Right cardiac atrium (tissue), 5 donors: ENCODE measurements at regions not wholly inside any gene's neighbourhood (a gene's known extent, or its start where the extent isn't known, plus 50 kb on each side); places are given as distances from the start of the nearest gene placed in this dataset.

Experiments used
- ATAC-seq, 2 donors: fragments of 200-7000 bp; cut with Tn5 transposase; one replicate each; pipeline versions ENCODE4 v1.8.0 to v1.9.1; 2020; ENCODE audit warnings: moderate library complexity in 2 of 2, mild to moderate bottlenecking in 1 of 2
- DNase-seq, 3 donors: peaks; one replicate each; pipeline ENCODE4 v3.0.0-alpha.2; 2020
- H3K27ac ChIP-seq: one replicate; pipeline ENCODE4 v1.5.1; 2013; ENCODE audit warnings: mild to moderate bottlenecking, low read length, control low read depth, moderate library complexity
- H3K27me3 ChIP-seq: one replicate; pipeline ENCODE4 v1.6.1; 2013; ENCODE audit not compliant: control insufficient read depth, insufficient read depth
- H3K4me1 ChIP-seq: one replicate; pipeline ENCODE4 v1.6.1; 2013; ENCODE audit warnings: low read length; ENCODE audit not compliant: control insufficient read depth, insufficient read depth
- H3K4me3 ChIP-seq: one replicate; pipeline ENCODE4 v1.5.1; 2013; ENCODE audit warnings: low read length, control low read depth
- H3K9me3 ChIP-seq: one replicate; pipeline ENCODE4 v1.6.1; 2013; ENCODE audit warnings: low read length; ENCODE audit not compliant: control insufficient read depth
- WGBS: extraction: QIAGEN DNeasy Blood & Tissue Kit; methylation state at CpG from one replicate; pipeline ENCODE4 v1.1.7; 2013; 5-methylcytosine and 5-hydroxymethylcytosine counted together
- intact Hi-C, 4 donors: fragments of 100-400 bp; cut with DNase I; formaldehyde crosslinking; loops; one replicate each; pipeline versions ENCODE4 v1.11.0 to v1.14.0; 2022 to 2023
- donor health status: healthy with polysubstance abuse.
- donor health status: DM: no; HTN: yes; CAD: no.
- donor health status: DM: no; HTN: no; CAD: no.
- donor health status: DM: no; HTN: yes; CAD: no; lungs with severe emphysema.
- donor health status: DM: yes; HTN: yes; CAD: no.

DNA sequence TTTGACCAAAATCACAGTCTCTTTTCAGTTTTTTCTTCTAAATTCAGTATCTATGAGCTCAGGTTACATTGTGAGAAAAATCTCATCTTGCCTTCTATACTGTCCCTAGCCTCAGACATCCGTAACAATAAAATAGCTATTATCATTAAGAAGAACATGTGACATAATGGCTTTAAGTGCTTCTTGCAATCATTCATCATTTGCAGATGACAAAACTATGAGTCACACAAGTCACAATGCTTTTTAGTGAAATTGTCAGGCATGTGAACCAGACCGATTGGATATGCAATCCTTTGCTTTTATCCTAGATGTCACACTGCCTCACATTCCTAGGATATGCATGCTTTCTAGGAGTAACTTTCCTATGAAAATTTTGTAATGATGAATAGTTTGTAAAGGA lies 313.1 kb downstream of the SLC6A15 start:
- Histone ChIP-seq H3K9me3 (no peaks in the 10 kb centered on the region), H3K27ac (no peak overlapping the region), H3K27me3 (no peaks in the 10 kb centered on the region), H3K4me1 (no peaks in the 10 kb centered on the region), H3K4me3 (no peak overlapping the region)
- ATAC-seq (no peak), DNase-seq (no peak)
- WGBS, result 47% methylated on average over 2 of the region's 2 CpGs
- intact Hi-C loops, result no loop called here

- Histone ChIP-seq H3K4me1 (no peaks in the 10 kb centered on the region), H3K27ac (no peak overlapping the region), H3K27me3 (no peaks in the 10 kb centered on the region), H3K9me3 (no peaks in the 10 kb centered on the region), H3K4me3 (no peak overlapping the region)
- intact Hi-C loops, result no loop called here
- no peak for DNase-seq
- no peak for ATAC-seq
- WGBS, result 88% methylated on average over 2 of the region's 2 CpGs
Measured at GRCh38 chr12:84596266-84596665, 316.3 kb downstream of the SLC6A15 start.

GRCh38 chr12:84594157-84594556 lies 318.4 kb downstream of the SLC6A15 start:
- DNase-seq, result no peak
- intact Hi-C loops, result no loop called here
- H3K4me3 ChIP-seq, result no peak overlapping the region
- H3K27ac ChIP-seq, result no peak overlapping the region
- no peaks in the 10 kb centered on the region for H3K4me1 ChIP-seq
- H3K27me3 ChIP-seq, result no peaks in the 10 kb centered on the region
- no peak for ATAC-seq
- 67% methylated on average over 6 of the region's 6 CpGs for WGBS
- no peaks in the 10 kb centered on the region for H3K9me3 ChIP-seq

DNA sequence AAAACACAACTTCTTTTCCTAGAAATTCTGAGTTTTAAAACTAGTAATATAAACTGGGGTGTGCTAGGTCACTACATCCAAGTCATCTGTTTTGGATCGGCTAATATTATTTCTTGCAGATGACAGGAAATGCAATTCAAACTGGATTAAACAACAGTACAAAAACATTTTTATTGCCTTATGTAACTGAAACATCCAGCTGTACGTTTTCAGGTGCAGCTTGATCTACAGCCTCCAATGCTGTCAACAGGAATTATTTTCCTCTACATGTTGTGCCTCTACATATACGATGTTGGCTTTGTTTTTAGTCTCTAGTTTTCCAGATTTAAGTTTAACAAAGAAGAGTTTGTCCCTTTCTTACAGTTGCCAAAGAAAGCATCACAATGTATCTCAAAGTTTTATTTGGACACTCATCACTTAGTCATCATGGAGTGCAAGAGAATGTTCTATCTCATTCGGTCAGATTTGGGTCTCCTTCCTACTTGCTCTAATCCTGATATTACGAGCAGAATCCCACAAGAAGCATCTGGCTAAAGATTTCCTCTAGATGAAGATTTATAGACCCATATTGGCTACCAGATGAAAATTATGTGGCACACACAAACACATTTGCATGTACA lies 326.7 kb downstream of the SLC6A15 start:
- WGBS, result 45% methylated on average over 5 of the region's 5 CpGs
- intact Hi-C loops, result no loop called here
- H3K27ac ChIP-seq, result no peak overlapping the region

GRCh38 chr12:84572196-84572595 lies 340.4 kb downstream of the SLC6A15 start:
- Histone ChIP-seq H3K4me3 (no peak overlapping the region), H3K27ac (no peak overlapping the region), H3K4me1 (no peaks in the 10 kb centered on the region), H3K27me3 (no peaks in the 10 kb centered on the region), H3K9me3 (peaks cover 2% of the 10 kb centered on the region)
- WGBS, result 63% methylated on average over 3 of the region's 3 CpGs
- no peak for DNase-seq
- ATAC-seq, result no peak
- intact Hi-C loops, result no loop called here

More for the DNA sequence above, 326.7 kb downstream of the SLC6A15 start:
- H3K4me3 ChIP-seq, result no peak overlapping the region
- DNase-seq (no peak), ATAC-seq (no peak)
- no peaks in the 10 kb centered on the region for H3K4me1 ChIP-seq
- H3K27me3 ChIP-seq, result no peaks in the 10 kb centered on the region
- H3K9me3 ChIP-seq, result no peaks in the 10 kb centered on the region

- intact Hi-C loops, result no loop called here
- DNase-seq (no peak), ATAC-seq (no peak)
- H3K4me1 ChIP-seq, result no peaks in the 10 kb centered on the region
- WGBS, result 56% methylated on average over 3 of the region's 3 CpGs
- H3K4me3 ChIP-seq, result no peak overlapping the region
- H3K27me3 ChIP-seq, result no peaks in the 10 kb centered on the region
- H3K9me3 ChIP-seq, result no peaks in the 10 kb centered on the region
- no peak overlapping the region for H3K27ac ChIP-seq
Measured at GRCh38 chr12:84562331-84562730, 350.3 kb downstream of the SLC6A15 start.

DNA sequence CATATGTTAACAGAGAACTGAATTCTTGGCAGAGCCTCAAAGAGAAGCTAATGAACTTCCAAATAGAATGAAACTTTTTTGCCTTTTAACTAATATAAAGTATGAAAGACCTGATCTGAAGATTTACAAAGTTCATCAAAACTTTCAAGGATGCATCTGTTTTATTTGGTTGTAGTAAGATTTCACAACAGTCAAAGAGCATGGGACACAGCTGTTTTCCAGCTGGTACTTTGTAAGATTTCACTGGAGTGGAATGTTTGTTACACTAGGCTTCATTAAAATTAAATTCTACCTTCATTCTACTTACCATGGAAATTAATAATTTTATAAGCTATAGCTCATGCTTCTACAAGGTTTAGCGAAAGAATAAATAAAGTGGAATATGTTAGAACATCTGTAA lies 351.2 kb downstream of the SLC6A15 start:
- intact Hi-C loops, result no loop called here
- no peaks in the 10 kb centered on the region for H3K4me1 ChIP-seq
- DNase-seq (no peak), ATAC-seq (no peak)
- H3K4me3 ChIP-seq, result no peak overlapping the region
- H3K27me3 ChIP-seq, result no peaks in the 10 kb centered on the region
- WGBS, result 94% methylated on average over 1 of the region's 1 CpG
- H3K9me3 ChIP-seq, result no peaks in the 10 kb centered on the region
- no peak overlapping the region for H3K27ac ChIP-seq

GRCh38 chr12:84554199-84554723 lies 358.3 kb downstream of the SLC6A15 start:
- Histone ChIP-seq H3K4me1 (no peaks in the 10 kb centered on the region), H3K9me3 (no peaks in the 10 kb centered on the region), H3K4me3 (no peak overlapping the region), H3K27ac (no peak overlapping the region), H3K27me3 (no peaks in the 10 kb centered on the region)
- WGBS, result 92% methylated on average over 15 of the region's 15 CpGs
- ATAC-seq (no peak), DNase-seq (no peak)
- intact Hi-C loops, result no loop called here

DNA sequence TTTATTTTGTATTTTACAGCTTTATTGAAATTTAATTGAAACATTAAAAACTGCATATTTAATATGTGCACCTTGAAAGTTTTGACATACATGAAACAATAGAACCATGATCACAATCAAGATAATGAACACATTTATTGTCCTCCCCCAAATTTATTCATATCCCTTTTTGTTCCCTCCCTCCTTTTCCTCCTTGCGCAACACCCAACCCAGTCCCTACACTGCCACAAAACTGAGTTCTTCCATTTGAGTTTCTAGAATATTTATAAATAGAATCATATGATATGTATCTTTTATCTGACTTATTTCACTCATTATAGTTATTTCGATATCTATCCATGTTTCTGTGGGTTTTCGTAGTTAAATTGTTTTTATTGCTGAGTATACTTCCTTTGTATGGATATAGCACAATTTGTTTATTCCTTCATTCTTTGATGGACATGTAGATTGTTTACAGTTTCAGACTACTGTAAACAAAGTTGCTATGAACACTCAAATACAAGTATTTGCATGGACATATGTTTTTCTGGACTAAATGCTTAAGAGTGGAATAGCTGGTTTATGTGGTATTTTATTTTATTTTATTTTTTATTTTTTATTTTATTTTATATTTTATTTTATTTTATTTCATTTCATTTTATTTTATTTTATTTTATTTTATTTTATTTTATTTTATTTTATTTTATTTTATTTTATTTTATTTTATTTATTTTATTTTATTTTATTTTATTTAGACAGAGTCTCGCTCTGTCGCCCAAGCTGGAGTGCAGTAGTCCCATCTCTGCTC lies 359.1 kb downstream of the SLC6A15 start:
- Histone ChIP-seq H3K9me3 (no peaks in the 10 kb centered on the region), H3K4me1 (no peaks in the 10 kb centered on the region), H3K27ac (no peak overlapping the region), H3K27me3 (no peaks in the 10 kb centered on the region), H3K4me3 (no peak overlapping the region)
- intact Hi-C loops, result no loop called here
- no peak for DNase-seq
- ATAC-seq, result no peak
- WGBS, result 95% methylated on average over 5 of the region's 5 CpGs

- ATAC-seq, result no peak
- no peak for DNase-seq
- no peak overlapping the region for H3K4me3 ChIP-seq
- no peaks in the 10 kb centered on the region for H3K9me3 ChIP-seq
- no peaks in the 10 kb centered on the region for H3K4me1 ChIP-seq
- no peak overlapping the region for H3K27ac ChIP-seq
- 85% methylated on average over 1 of the region's 1 CpG for WGBS
- H3K27me3 ChIP-seq, result no peaks in the 10 kb centered on the region
- intact Hi-C loops, result no loop called here
Measured at GRCh38 chr12:84551373-84551772, 361.2 kb downstream of the SLC6A15 start.

GRCh38 chr12:84550518-84550917 lies 362.1 kb downstream of the SLC6A15 start:
- no peaks in the 10 kb centered on the region for H3K27me3 ChIP-seq
- no peak overlapping the region for H3K4me3 ChIP-seq
- no peaks in the 10 kb centered on the region for H3K4me1 ChIP-seq
- no peak for DNase-seq
- WGBS, result 89% methylated on average over 1 of the region's 1 CpG
- H3K27ac ChIP-seq, result no peak overlapping the region
- intact Hi-C loops, result no loop called here
- no peak for ATAC-seq
- H3K9me3 ChIP-seq, result no peaks in the 10 kb centered on the region
